SK-N-SH (cell line): ENCODE measurements at regions not wholly inside any gene's neighbourhood (a gene's known extent, or its start where the extent isn't known, plus 50 kb on each side); places are given as distances from the start of the nearest gene placed in this dataset.
A peak's percentile ranks its signal among the peaks of the same experiment; 100 is the strongest.

Experiments used
- CTCF ChIA-PET: fragments of 300-600, 350-600 bp; formaldehyde crosslinking; extraction: SDS; loops from one replicate; lab custom pipeline; 2021; lab: Yijun Ruan, JAX
- POLR2A ChIA-PET: fragments of 350-600 bp; sonication (Branson Sonifier 250); formaldehyde crosslinking; extraction: SDS; loops from one replicate; lab custom pipeline; 2020; ENCODE audit warnings: antibody characterized with exemption, inconsistent platforms; lab: Yijun Ruan, JAX
- DNase-seq: peaks from one replicate; pipeline ENCODE4 v3.0.0; 2012
- H2AFZ ChIP-seq: fragments of 200-600 bp; sonication (generic); 2 replicates; pipeline ENCODE4 v1.8.1; 2016; ENCODE audit warnings: antibody characterized with exemption, mild to moderate bottlenecking, low read depth
- H3F3A ChIP-seq: fragments of 200-600 bp; sonication (generic); replicated peaks from 2 replicates; pipeline ENCODE3; 2016; ENCODE audit warnings: antibody characterized with exemption, mild to moderate bottlenecking; ENCODE audit not compliant: insufficient read depth
- H3K27ac ChIP-seq, 2 experiments: fragments of 200-500 bp in 1 of 2; fragments of 200-600 bp in 1 of 2; sonication (Bioruptor generic) in 1 of 2; sonication (generic), shearing (Covaris generic) in 1 of 2; 2 replicates each; pipeline versions ENCODE4 v1.5.1 to v1.6.1; 2014 to 2016; ENCODE audit warnings: low read depth in 2 of 2, inconsistent platforms in 1 of 2, low read length in 1 of 2, mild to moderate bottlenecking in 1 of 2, mixed read lengths in 1 of 2
- H3K27me3 ChIP-seq: fragments of 200-600 bp; sonication (generic), shearing (Covaris generic); 2 replicates; pipeline ENCODE4 v1.6.1; 2016; ENCODE audit warnings: mixed run types; ENCODE audit not compliant: insufficient read depth
- H3K36me3 ChIP-seq, 2 experiments: fragments of 200-500 bp in 1 of 2; fragments of 200-600 bp in 1 of 2; sonication (Bioruptor generic) in 1 of 2; sonication (generic) in 1 of 2; replicated peaks in 1 of 2; 2 replicates each; pipeline versions ENCODE3 to v1.5.1; 2014 to 2016; ENCODE audit warnings: low read length in 1 of 2, mild to moderate bottlenecking in 1 of 2; ENCODE audit not compliant: insufficient read depth in 2 of 2, control insufficient read depth in 1 of 2
- H3K4me1 ChIP-seq, 2 experiments: fragments of 200-500 bp in 1 of 2; fragments of 200-600 bp in 1 of 2; sonication (Bioruptor generic) in 1 of 2; sonication (generic), shearing (Covaris generic) in 1 of 2; 2 replicates each; pipeline versions ENCODE4 v1.5.1 to v1.6.1; 2014 to 2016; ENCODE audit warnings: low read depth in 1 of 2, low read length in 1 of 2, mixed run types in 1 of 2; ENCODE audit not compliant: insufficient read depth in 2 of 2, control insufficient read depth in 1 of 2
- H3K4me2 ChIP-seq: fragments of 200-600 bp; sonication (generic), shearing (Covaris generic); 2 replicates; pipeline ENCODE4 v1.6.1; 2017; ENCODE audit warnings: mixed run types
- H3K4me3 ChIP-seq, 2 experiments: fragments of 200-500 bp in 1 of 2; fragments of 200-600 bp in 1 of 2; sonication (Bioruptor generic) in 1 of 2; sonication (generic), shearing (Covaris generic) in 1 of 2; 2 replicates each; pipeline versions ENCODE4 v1.5.1 to v1.8.1; 2014 to 2016; ENCODE audit warnings: low read depth in 2 of 2, inconsistent platforms in 1 of 2, low read length in 1 of 2, mild to moderate bottlenecking in 1 of 2, mixed read lengths in 1 of 2, moderate library complexity in 1 of 2
- H3K79me2 ChIP-seq: fragments of 200-600 bp; sonication (generic); 2 replicates; pipeline ENCODE4 v1.8.1; 2017; ENCODE audit warnings: mild to moderate bottlenecking; ENCODE audit not compliant: insufficient read depth
- H3K9ac ChIP-seq: fragments of 200-600 bp; sonication (generic); 2 replicates; pipeline ENCODE4 v1.6.1; 2017; ENCODE audit warnings: mixed run types
- H3K9me2 ChIP-seq: fragments of 200-600 bp; sonication (generic); 2 replicates; pipeline ENCODE4 v1.6.1; 2017; ENCODE audit warnings: mixed run types
- H3K9me3 ChIP-seq: fragments of 200-600 bp; sonication (generic); 2 replicates; pipeline ENCODE4 v1.6.1; 2017; ENCODE audit warnings: mixed run types, mild to moderate bottlenecking, moderate library complexity
- H4K20me1 ChIP-seq: fragments of 200-600 bp; sonication (generic); 2 replicates; pipeline ENCODE4 v1.6.1; 2017; ENCODE audit warnings: mild to moderate bottlenecking, mixed run types; ENCODE audit not compliant: insufficient read depth
- CHD2 ChIP-seq: fragments of 150-350 bp; IDR thresholded peaks from 2 replicates; pipeline ENCODE4 v1.6.1; 2018; ENCODE audit warnings: low read length; ENCODE audit not compliant: partially characterized antibody
- CTCF ChIP-seq: fragments of 200-600 bp; sonication (generic); IDR thresholded peaks from 2 replicates; pipeline ENCODE4 v1.6.1; 2017; ENCODE audit warnings: antibody characterized with exemption, mild to moderate bottlenecking, moderate library complexity
- ELF1 ChIP-seq: IDR thresholded peaks from 2 replicates; pipeline ENCODE4 v1.4.0; 2012
- FOSL2 ChIP-seq: IDR thresholded peaks from 2 replicates; pipeline ENCODE4 v1.4.0; 2012; ENCODE audit warnings: low read depth, mild to moderate bottlenecking, moderate library complexity, borderline replicate concordance
- FOXJ3 ChIP-seq: sonication (generic); formaldehyde crosslinking; IDR thresholded peaks from 2 replicates; pipeline ENCODE4 v1.5.1; 2020; ENCODE audit warnings: mild to moderate bottlenecking, missing genetic modification reagents
- FOXM1 ChIP-seq: IDR thresholded peaks from 2 replicates; pipeline ENCODE4 v1.4.0; 2012; ENCODE audit warnings: low read depth, mild to moderate bottlenecking
- GABPA ChIP-seq: IDR thresholded peaks from 2 replicates; pipeline ENCODE4 v1.4.0; 2012; ENCODE audit warnings: low read depth, mild to moderate bottlenecking
- GATA2 ChIP-seq: sonication (generic); formaldehyde crosslinking; IDR thresholded peaks from 2 replicates; pipeline ENCODE4 v1.5.0; 2020; ENCODE audit warnings: mild to moderate bottlenecking, missing genetic modification reagents
- JUND ChIP-seq: IDR thresholded peaks from 2 replicates; pipeline ENCODE4 v1.4.0; 2012
- MXI1 ChIP-seq: IDR thresholded peaks from 2 replicates; pipeline ENCODE4 v1.6.1; 2012; ENCODE audit warnings: mild to moderate bottlenecking, low read depth, low read length, improper control_type of control experiment
- NRF1 ChIP-seq: IDR thresholded peaks from 2 replicates; pipeline ENCODE4 v1.6.1; 2012; ENCODE audit warnings: low read depth, mild to moderate bottlenecking, low read length
- POLR2AphosphoS5 ChIP-seq: IDR thresholded peaks from 2 replicates; pipeline ENCODE4 v1.6.1; 2012; ENCODE audit warnings: low read depth, low read length
- RCOR1 ChIP-seq: fragments of 150-350 bp; IDR thresholded peaks from 2 replicates; pipeline ENCODE4 v1.6.1; 2017; ENCODE audit warnings: antibody characterized with exemption, low read length
- REST ChIP-seq: IDR thresholded peaks from 2 replicates; pipeline ENCODE4 v1.6.1; 2012; ENCODE audit warnings: mild to moderate bottlenecking, low read depth, low read length, moderate library complexity
- TAF1 ChIP-seq: IDR thresholded peaks from 2 replicates; pipeline ENCODE4 v1.6.1; 2012; ENCODE audit warnings: low read depth, mild to moderate bottlenecking, low read length, moderate library complexity, borderline replicate concordance
- TCF12 ChIP-seq: IDR thresholded peaks from 2 replicates; pipeline ENCODE4 v1.4.0; 2012
- USF2 ChIP-seq: fragments of 150-350 bp; IDR thresholded peaks from 2 replicates; pipeline ENCODE4 v1.6.1; 2017; ENCODE audit warnings: antibody characterized with exemption, low read length, low read depth, borderline replicate concordance
- YY1 ChIP-seq: IDR thresholded peaks from 2 replicates; pipeline ENCODE4 v1.4.0; 2012; ENCODE audit warnings: low read depth, mild to moderate bottlenecking
- ZBTB33 ChIP-seq: IDR thresholded peaks from 2 replicates; pipeline ENCODE4 v1.4.0; 2012; ENCODE audit warnings: low read depth, borderline replicate concordance
- WGBS: methylation state at CpG from one replicate; pipeline ENCODE4 v1.1.6; 2017; ENCODE audit warnings: low lambda C conversion rate; 5-methylcytosine and 5-hydroxymethylcytosine counted together

- ChIA-PET CTCF (interaction anchor here (0.6 kb wide), 1 partner anchor 120 kb away, joined by 3 read pairs; no protein-coding TSS in a partner anchor), POLR2A (no interaction called here)
- Histone ChIP-seq H2AFZ (no peak overlapping the region), H3K27me3 (no peaks in the 10 kb centered on the region), H3K4me3 (no peak overlapping the region), H3K9me2 (no peaks in the 10 kb centered on the region), H3K9ac (no peak overlapping the region), H3K27ac (peak overlapping the region in 1 of 2 experiments; percentile 17; a peak in 1 of 4 replicates), H3K9me3 (no peaks in the 10 kb centered on the region; the same call in 1 of the 2 replicates), H4K20me1 (no peaks in the 10 kb centered on the region), H3F3A (no peaks in the 10 kb centered on the region), H3K79me2 (no peaks in the 10 kb centered on the region), H3K36me3 (no peaks in the 10 kb centered on the region), H3K4me1 (no peaks in the 10 kb centered on the region), H3K4me2 (no peak overlapping the region)
- no peak for TF ChIP-seq ELF1
- no peak for TF ChIP-seq TAF1
- TF ChIP-seq GATA2 (CRISPR knock-in tag) = peak; percentile 51
- no peak for DNase-seq
- WGBS = 19% methylated on average over 5 of the region's 5 CpGs
Measured at GRCh38 chr7:68031180-68031943, 1034.7 kb downstream of the TYW1 start.

GRCh38 chr7:68038621-68039314 is 1042.1 kb downstream of the TYW1 start:
- Histone ChIP-seq H3K4me1 (no peaks in the 10 kb centered on the region), H4K20me1 (no peaks in the 10 kb centered on the region), H3K79me2 (no peaks in the 10 kb centered on the region), H3K4me2 (no peak overlapping the region), H3K9me3 (0 out of 2 replicates have a peak, but pooled peaks cover 4% of the 10 kb centered on the region), H2AFZ (no peak overlapping the region), H3K36me3 (no peaks in the 10 kb centered on the region), H3K9me2 (no peaks in the 10 kb centered on the region), H3F3A (no peaks in the 10 kb centered on the region), H3K27me3 (no peaks in the 10 kb centered on the region), H3K27ac (no peak overlapping the region), H3K9ac (no peak overlapping the region), H3K4me3 (no peak overlapping the region)
- WGBS = 37% methylated on average over 4 of the region's 4 CpGs
- CTCF ChIA-PET = interaction anchor here (1.0 kb wide), 1 partner anchor 414 kb away, joined by 3 read pairs; no protein-coding TSS in a partner anchor
- DNase-seq = no peak
- POLR2A ChIA-PET = no interaction called here
- no peak for TF ChIP-seq FOXJ3
- no peak for TF ChIP-seq RCOR1
- TF ChIP-seq CHD2 = no peak
- no peak for TF ChIP-seq NRF1
- no peak for TF ChIP-seq TAF1
- no peak for TF ChIP-seq GABPA
- no peak for TF ChIP-seq FOXM1
- TF ChIP-seq REST = no peak
- TF ChIP-seq JUND = no peak
- no peak for TF ChIP-seq USF2
- no peak for TF ChIP-seq POLR2AphosphoS5
- no peak for TF ChIP-seq FOSL2
- no peak for TF ChIP-seq CTCF
- TF ChIP-seq YY1 = no peak
- no peak for TF ChIP-seq MXI1
- TF ChIP-seq ZBTB33 = no peak
- TF ChIP-seq TCF12 = no peak
